Rectal smooth muscle tissue (tissue), 1 donor: ENCODE measurements at regions not wholly inside any gene's neighbourhood (a gene's known extent, or its start where the extent isn't known, plus 50 kb on each side); places are given as distances from the start of the nearest gene placed in this dataset.
"Not testable (repeated sequence)": the region's sequence is repeated elsewhere in the genome, so short reads cannot be mapped to it uniquely, and the experiment has no call there.

Experiments used
- H3K27ac ChIP-seq: one replicate; pipeline ENCODE4 v1.7.0; 2013; ENCODE audit warnings: low read depth, low read length, inconsistent platforms
- H3K27me3 ChIP-seq: one replicate; pipeline ENCODE4 v1.7.0; 2013; ENCODE audit warnings: low read length; ENCODE audit not compliant: control insufficient read depth, insufficient read depth
- H3K36me3 ChIP-seq: one replicate; pipeline ENCODE4 v1.7.0; 2013; ENCODE audit warnings: low read length; ENCODE audit not compliant: control insufficient read depth, insufficient read depth
- H3K4me1 ChIP-seq: one replicate; pipeline ENCODE4 v1.7.0; 2013; ENCODE audit warnings: low read length; ENCODE audit not compliant: control insufficient read depth, insufficient read depth
- H3K4me3 ChIP-seq: one replicate; pipeline ENCODE4 v1.7.0; 2013; ENCODE audit warnings: low read length
- H3K9ac ChIP-seq: one replicate; pipeline ENCODE4 v1.7.0; 2013; ENCODE audit warnings: low read length

- Histone ChIP-seq H3K4me3 (no peak overlapping the region), H3K36me3 (no peaks in the 10 kb centered on the region), H3K9ac (no peak overlapping the region), H3K27me3 (no peaks in the 10 kb centered on the region), H3K4me1 (no peaks in the 10 kb centered on the region), H3K27ac (no peak overlapping the region)
Measured at GRCh38 chr11:29449281-29450074, 567.4 kb downstream of the KCNA4 start.

GRCh38 chr11:29448246-29448877 lies 568.5 kb downstream of the KCNA4 start:
- H3K4me3 ChIP-seq, result no peak overlapping the region
- no peaks in the 10 kb centered on the region for H3K4me1 ChIP-seq
- no peaks in the 10 kb centered on the region for H3K27me3 ChIP-seq
- H3K36me3 ChIP-seq, result no peaks in the 10 kb centered on the region
- no peak overlapping the region for H3K27ac ChIP-seq
- no peak overlapping the region for H3K9ac ChIP-seq

GRCh38 chr11:29447821-29448220 lies 569.0 kb downstream of the KCNA4 start:
- Histone ChIP-seq H3K9ac (no peak overlapping the region), H3K4me1 (no peaks in the 10 kb centered on the region)

GRCh38 chr11:29446132-29446531 lies 570.7 kb downstream of the KCNA4 start:
- no peak overlapping the region for H3K4me3 ChIP-seq
- H3K27me3 ChIP-seq, result no peaks in the 10 kb centered on the region
- H3K9ac ChIP-seq, result no peak overlapping the region
- H3K27ac ChIP-seq, result no peak overlapping the region
- no peaks in the 10 kb centered on the region for H3K4me1 ChIP-seq
- H3K36me3 ChIP-seq, result no peaks in the 10 kb centered on the region

More at GRCh38 chr11:29447821-29448220, 569.0 kb downstream of the KCNA4 start:
- no peaks in the 10 kb centered on the region for H3K27me3 ChIP-seq
- no peak overlapping the region for H3K4me3 ChIP-seq
- H3K36me3 ChIP-seq, result no peaks in the 10 kb centered on the region
- H3K27ac ChIP-seq, result no peak overlapping the region

- H3K27me3 ChIP-seq, H3K4me3 ChIP-seq, H3K36me3 ChIP-seq, H3K27ac ChIP-seq, H3K4me1 ChIP-seq, H3K9ac ChIP-seq: not testable (repeated sequence)
Measured at GRCh38 chr11:29445191-29445590, 571.6 kb downstream of the KCNA4 start.

GRCh38 chr11:29438815-29439214 lies 578.0 kb downstream of the KCNA4 start:
- H3K27me3 ChIP-seq, result no peaks in the 10 kb centered on the region

GRCh38 chr11:29435421-29435820 lies 581.4 kb downstream of the KCNA4 start:
- no peak overlapping the region for H3K4me3 ChIP-seq
- no peaks in the 10 kb centered on the region for H3K27me3 ChIP-seq
- no peaks in the 10 kb centered on the region for H3K4me1 ChIP-seq
- no peaks in the 10 kb centered on the region for H3K36me3 ChIP-seq
- H3K9ac ChIP-seq, result no peak overlapping the region
- H3K27ac ChIP-seq, result no peak overlapping the region

More at GRCh38 chr11:29438815-29439214, 578.0 kb downstream of the KCNA4 start:
- no peak overlapping the region for H3K9ac ChIP-seq
- H3K4me1 ChIP-seq, result no peaks in the 10 kb centered on the region
- H3K27ac ChIP-seq, result no peak overlapping the region
- no peak overlapping the region for H3K4me3 ChIP-seq
- no peaks in the 10 kb centered on the region for H3K36me3 ChIP-seq

- Histone ChIP-seq H3K27ac (no peak overlapping the region), H3K4me3 (no peak overlapping the region), H3K9ac (no peak overlapping the region), H3K36me3 (no peaks in the 10 kb centered on the region), H3K4me1 (no peaks in the 10 kb centered on the region), H3K27me3 (no peaks in the 10 kb centered on the region)
Measured at GRCh38 chr11:29432719-29433325, 584.0 kb downstream of the KCNA4 start.

GRCh38 chr11:29405305-29405704 lies 611.5 kb downstream of the KCNA4 start:
- H3K36me3 ChIP-seq, result no peaks in the 10 kb centered on the region
- H3K27me3 ChIP-seq, result no peaks in the 10 kb centered on the region
- no peaks in the 10 kb centered on the region for H3K4me1 ChIP-seq
- no peak overlapping the region for H3K27ac ChIP-seq
- no peak overlapping the region for H3K9ac ChIP-seq
- no peak overlapping the region for H3K4me3 ChIP-seq

- H3K9ac ChIP-seq, result no peak overlapping the region
- no peaks in the 10 kb centered on the region for H3K36me3 ChIP-seq
- H3K4me1 ChIP-seq, result no peaks in the 10 kb centered on the region
- H3K27me3 ChIP-seq, result no peaks in the 10 kb centered on the region
- no peak overlapping the region for H3K4me3 ChIP-seq
- no peak overlapping the region for H3K27ac ChIP-seq
Measured at GRCh38 chr11:29395555-29396072, 621.2 kb downstream of the KCNA4 start.

GRCh38 chr11:29389793-29390192 lies 627.0 kb downstream of the KCNA4 start:
- no peaks in the 10 kb centered on the region for H3K27me3 ChIP-seq
- no peaks in the 10 kb centered on the region for H3K36me3 ChIP-seq
- H3K4me1 ChIP-seq, result no peaks in the 10 kb centered on the region
- H3K9ac ChIP-seq, result no peak overlapping the region
- no peak overlapping the region for H3K4me3 ChIP-seq
- H3K27ac ChIP-seq, result no peak overlapping the region

GRCh38 chr11:29373725-29374124 lies 643.1 kb downstream of the KCNA4 start:
- no peaks in the 10 kb centered on the region for H3K4me1 ChIP-seq
- no peaks in the 10 kb centered on the region for H3K36me3 ChIP-seq
- no peak overlapping the region for H3K27ac ChIP-seq
- no peak overlapping the region for H3K9ac ChIP-seq
- no peak overlapping the region for H3K4me3 ChIP-seq
- H3K27me3 ChIP-seq, result no peaks in the 10 kb centered on the region
